GM12878 (cell line): ENCODE measurements at regions not wholly inside any gene's neighbourhood (a gene's known extent, or its start where the extent isn't known, plus 50 kb on each side); places are given as distances from the start of the nearest gene placed in this dataset.

Experiments
- ATAC-seq: fragments of 200-7000 bp; cut with Tn5 transposase; 3 replicates; pipeline ENCODE4 v1.9.1; 2020; ENCODE audit warnings: mild to moderate bottlenecking, moderate library complexity
- BruUV-seq: library from RNA; stranded (reverse); fragments of 400-500 nt; replicated peaks from 2 replicates; lab custom pipeline; 2021; lab: Mats Ljungman, UMichigan
- CTCF ChIA-PET: fragments of 300-600 bp; sonication (Branson Sonifier 250); formaldehyde crosslinking; extraction: SDS; loops from one replicate; lab custom pipeline; 2021; ENCODE audit warnings: inconsistent platforms; lab: Yijun Ruan, JAX
- POLR2A ChIA-PET: fragments of 350-600 bp; formaldehyde crosslinking; extraction: SDS; loops from one replicate; lab custom pipeline; 2021; ENCODE audit warnings: inconsistent platforms; lab: Charles Lee
- RAD21 ChIA-PET: fragments of 300-600 bp; sonication (Branson Sonifier 250); formaldehyde crosslinking; loops from one replicate; lab custom pipeline; 2023; ENCODE audit warnings: antibody characterized with exemption; ENCODE audit not compliant: unreplicated experiment; lab: Charles Lee
- SMC1A ChIA-PET: fragments of 300-600 bp; sonication (Branson Sonifier 250); formaldehyde crosslinking; loops from one replicate; lab custom pipeline; 2023; ENCODE audit not compliant: unreplicated experiment, uncharacterized antibody; lab: Charles Lee
- DNase-seq: peaks from one replicate; pipeline ENCODE4 v3.0.0-alpha.2; 2011; ENCODE audit warnings: low read depth, low spot score
- FAIRE-seq: peaks from 3 replicates; lab custom pipeline; 2011; peaks lifted over from hg19 to GRCh38; lab: Jason Lieb, UNC
- H2AFZ ChIP-seq: 2 replicates; pipeline ENCODE4 v1.6.0; 2011; ENCODE audit warnings: low read depth, low read length, control low read depth; ENCODE audit not compliant: control insufficient read depth
- H3K27ac ChIP-seq: 2 replicates; pipeline ENCODE4 v1.5.1; 2011; ENCODE audit warnings: control low read depth; ENCODE audit not compliant: control insufficient read depth, insufficient read depth
- H3K27me3 ChIP-seq, 2 experiments: replicated peaks in 1 of 2; 2 replicates each; pipeline versions ENCODE4 v1.6.0 to v1.6.1; 2011; ENCODE audit warnings: low read length in 1 of 2; ENCODE audit not compliant: control insufficient read depth in 2 of 2, insufficient read depth in 2 of 2
- H3K36me3 ChIP-seq, 2 experiments: 2 replicates each; pipeline ENCODE4 v1.5.1; 2011; ENCODE audit warnings: low read length in 1 of 2; ENCODE audit not compliant: control insufficient read depth in 2 of 2, insufficient read depth in 2 of 2
- H3K4me1 ChIP-seq: 2 replicates; pipeline ENCODE4 v1.6.1; 2011; ENCODE audit warnings: mild to moderate bottlenecking, low read length, moderate library complexity, mixed read lengths; ENCODE audit not compliant: control insufficient read depth, insufficient read depth
- H3K4me2 ChIP-seq: 2 replicates; pipeline ENCODE4 v1.6.0; 2011; ENCODE audit warnings: control low read depth; ENCODE audit not compliant: control insufficient read depth, insufficient read depth
- H3K4me3 ChIP-seq: fragments of 200-600 bp; sonication (generic); 2 replicates; pipeline ENCODE4 v1.5.1; 2016
- H3K79me2 ChIP-seq: 2 replicates; pipeline ENCODE4 v1.6.0; 2011; ENCODE audit warnings: low read length; ENCODE audit not compliant: control insufficient read depth, insufficient read depth
- H3K9ac ChIP-seq: 2 replicates; pipeline ENCODE4 v1.8.0; 2011; ENCODE audit warnings: low read length, control low read depth, mixed read lengths; ENCODE audit not compliant: control insufficient read depth, insufficient read depth
- H3K9me3 ChIP-seq: replicated peaks from 3 replicates; pipeline ENCODE4 v1.5.1; 2011; ENCODE audit warnings: mild to moderate bottlenecking, low read length; ENCODE audit not compliant: control insufficient read depth, insufficient read depth
- H4K20me1 ChIP-seq: 2 replicates; pipeline ENCODE4 v1.6.0; 2011; ENCODE audit not compliant: control insufficient read depth, insufficient read depth
- BRCA1 ChIP-seq: IDR thresholded peaks from 2 replicates; pipeline ENCODE4 v1.6.1; 2011; ENCODE audit warnings: low read depth, low read length, improper control_type of control experiment
- CHD1 ChIP-seq: IDR thresholded peaks from 2 replicates; pipeline ENCODE4 v1.6.1; 2012; ENCODE audit warnings: low read depth, low read length, improper control_type of control experiment
- EGR1 ChIP-seq, 2 experiments: IDR thresholded peaks; 1 replicate in 1 of 2; 2 replicates in 1 of 2; pipeline ENCODE4 v1.6.1; 2011 to 2012; ENCODE audit warnings: low read depth in 2 of 2, low read length in 2 of 2, borderline replicate concordance in 1 of 2, mild to moderate bottlenecking in 1 of 2, moderate library complexity in 1 of 2
- IRF4 ChIP-seq: IDR thresholded peaks from 2 replicates; pipeline ENCODE4 v1.6.1; 2011; ENCODE audit warnings: low read depth, low read length
- KDM1A ChIP-seq: fragments of 200-600 bp; sonication (generic); IDR thresholded peaks from 2 replicates; pipeline ENCODE4 v1.6.1; 2016; ENCODE audit warnings: borderline replicate concordance
- MEF2B ChIP-seq: fragments of 450-650 bp; IDR thresholded peaks from 2 replicates; pipeline ENCODE4 v1.6.1; 2018; ENCODE audit warnings: mild to moderate bottlenecking, moderate library complexity; ENCODE audit not compliant: partially characterized antibody, poor library complexity, severe bottlenecking
- NR2F1 ChIP-seq: fragments of 450-650 bp; conservative IDR thresholded peaks from 2 replicates; pipeline ENCODE4 v1.6.1; 2017; ENCODE audit warnings: mild to moderate bottlenecking
- SMAD1 ChIP-seq: fragments of 450-650 bp; IDR thresholded peaks from 2 replicates; pipeline ENCODE4 v1.6.1; 2018; ENCODE audit warnings: mild to moderate bottlenecking, low read depth; ENCODE audit not compliant: partially characterized antibody
- SPI1 ChIP-seq: IDR thresholded peaks from 2 replicates; pipeline ENCODE4 v1.6.1; 2011; ENCODE audit warnings: low read depth, mild to moderate bottlenecking, low read length, moderate library complexity, borderline replicate concordance; ENCODE audit not compliant: insufficient read depth
- STAT1 ChIP-seq: fragments of 450-650 bp; conservative IDR thresholded peaks from 2 replicates; pipeline ENCODE4 v1.6.1; 2014; ENCODE audit warnings: antibody characterized with exemption, mild to moderate bottlenecking
- TCF3 ChIP-seq: IDR thresholded peaks from 2 replicates; pipeline ENCODE4 v1.6.1; 2012; ENCODE audit warnings: low read depth, mild to moderate bottlenecking, low read length, borderline replicate concordance; ENCODE audit not compliant: insufficient read depth
- TCF7 ChIP-seq: IDR thresholded peaks from 2 replicates; pipeline ENCODE4 v1.6.1; 2014; ENCODE audit warnings: antibody characterized with exemption, borderline replicate concordance
- YY1 ChIP-seq: IDR thresholded peaks from 2 replicates; pipeline ENCODE4 v1.6.1; 2011; ENCODE audit warnings: low read depth, mild to moderate bottlenecking, low read length
- ZBED1 ChIP-seq: IDR thresholded peaks from 2 replicates; pipeline ENCODE4 v1.6.1; 2016; ENCODE audit warnings: borderline replicate concordance
- WGBS: methylation state at CpG from one replicate; pipeline ENCODE4 v1.1.6; 2016; ENCODE audit warnings: low lambda C conversion rate; ENCODE audit not compliant: insufficient replicate concordance, insufficient coverage; ENCODE audit errors: missing lambda C conversion rate; 5-methylcytosine and 5-hydroxymethylcytosine counted together
- in situ Hi-C: fragments of 300-500 bp; cut with MboI; formaldehyde crosslinking; loops from 9 replicates; pipeline ENCODE4 v1.14.3; 2018; ENCODE audit warnings: mixed read lengths
- intact Hi-C: fragments of 100-400 bp; cut with micrococcal nuclease; formaldehyde crosslinking; loops from one replicate; pipeline ENCODE4 v1.14.2; 2022; ENCODE audit not compliant: unreplicated experiment
- TF ChIP-seq, protein P1 (sequence below): IDR thresholded peaks from 2 replicates; pipeline ENCODE4 v1.6.1; 2012; ENCODE audit warnings: low read depth, low read length, improper control_type of control experiment
- TF ChIP-seq, protein P2 (sequence below): fragments of 450-650 bp; formaldehyde crosslinking; IDR thresholded peaks from 2 replicates; pipeline ENCODE4 v1.4.0; 2022; ENCODE audit warnings: mild to moderate bottlenecking, moderate library complexity
- TF ChIP-seq, protein P3 (sequence below): fragments of 450-650 bp; IDR thresholded peaks from 2 replicates; pipeline ENCODE4 v1.6.1; 2017; ENCODE audit warnings: low read depth, mild to moderate bottlenecking, moderate library complexity
- TF ChIP-seq, protein P4 (sequence below): fragments of 450-650 bp; IDR thresholded peaks from 2 replicates; pipeline ENCODE4 v1.6.1; 2017; ENCODE audit warnings: borderline replicate concordance

DNA sequence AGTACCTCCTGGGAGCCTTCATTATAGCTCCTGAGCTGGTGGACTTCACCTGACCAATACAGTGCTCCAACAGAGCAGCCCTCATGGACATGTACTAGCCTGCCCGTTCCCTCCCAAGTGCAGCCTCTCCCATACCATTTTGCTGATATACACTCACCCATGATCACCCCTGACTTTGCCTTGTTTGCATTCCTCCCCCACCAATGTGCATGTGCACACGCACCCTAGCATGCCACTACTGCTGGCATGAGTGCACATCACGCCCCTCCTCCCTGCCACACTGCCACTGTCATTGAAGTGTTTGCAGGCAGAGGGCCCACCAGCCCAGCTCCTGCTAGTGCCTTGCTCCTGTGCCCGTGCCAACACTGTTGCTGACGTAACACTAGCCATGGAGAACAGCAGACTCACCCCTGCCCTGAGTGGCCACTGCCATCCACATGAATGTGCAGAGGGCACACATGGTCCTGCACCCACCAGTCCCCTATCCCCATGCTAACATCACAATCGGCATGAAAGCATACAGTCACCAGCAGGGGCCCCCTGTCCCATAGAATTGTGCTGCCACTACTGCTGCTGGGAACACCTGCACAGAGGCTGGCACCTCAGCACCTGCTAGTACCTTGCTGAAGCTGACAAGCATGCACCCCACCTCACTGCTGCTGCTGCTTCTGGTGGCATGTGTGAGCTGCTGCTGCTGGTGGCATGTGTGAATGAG lies 110.3 kb downstream of the SINHCAF start:
- in situ Hi-C loops = no loop called here
- SMC1A ChIA-PET = no interaction called here
- H3K9me3 ChIP-seq = no peaks in the 10 kb centered on the region
- DNase-seq = no peak
- H3K9ac ChIP-seq = no peak overlapping the region
- peak; percentile 37 for ATAC-seq
- CTCF ChIA-PET = interaction anchor here (0.8 kb wide), 1 partner anchor 56 kb away, joined by 3 read pairs; no protein-coding TSS in a partner anchor
- H3K4me1 ChIP-seq = no peaks in the 10 kb centered on the region
- no peak for FAIRE-seq
- POLR2A ChIA-PET = no interaction called here
- H3K79me2 ChIP-seq = no peaks in the 10 kb centered on the region
- 22% methylated on average over 6 of the region's 6 CpGs for WGBS
- RAD21 ChIA-PET = no interaction called here
- no peak overlapping the region for H2AFZ ChIP-seq
- no peaks in the 10 kb centered on the region for H3K36me3 ChIP-seq
- intact Hi-C loops = no loop called here
- H3K27ac ChIP-seq = no peak overlapping the region
- H3K4me3 ChIP-seq = no peak overlapping the region
- H4K20me1 ChIP-seq = no peaks in the 10 kb centered on the region
- H3K4me2 ChIP-seq = no peak overlapping the region
- H3K27me3 ChIP-seq = no peaks in the 10 kb centered on the region; a peak in 2 of 4 replicates
- no TSS peak for BruUV-seq
- TF ChIP-seq ZBED1 (no peak), STAT1 (no peak), TCF7 (no peak), KDM1A (no peak), CHD1 (no peak), BRCA1 (no peak), MEF2B (no peak), EGR1 (IDR thresholded peaks at IDR 0.05; ENCODE audit: borderline replicate concordance in 1 of 2, low read depth in 2 of 2, low read length in 2 of 2) (no peak), SPI1 (no peak), YY1 (no peak), TCF3 (no peak), NR2F1 (no peak), SMAD1 (no peak), IRF4 (no peak)
- TF ChIP-seq, protein P1, sequence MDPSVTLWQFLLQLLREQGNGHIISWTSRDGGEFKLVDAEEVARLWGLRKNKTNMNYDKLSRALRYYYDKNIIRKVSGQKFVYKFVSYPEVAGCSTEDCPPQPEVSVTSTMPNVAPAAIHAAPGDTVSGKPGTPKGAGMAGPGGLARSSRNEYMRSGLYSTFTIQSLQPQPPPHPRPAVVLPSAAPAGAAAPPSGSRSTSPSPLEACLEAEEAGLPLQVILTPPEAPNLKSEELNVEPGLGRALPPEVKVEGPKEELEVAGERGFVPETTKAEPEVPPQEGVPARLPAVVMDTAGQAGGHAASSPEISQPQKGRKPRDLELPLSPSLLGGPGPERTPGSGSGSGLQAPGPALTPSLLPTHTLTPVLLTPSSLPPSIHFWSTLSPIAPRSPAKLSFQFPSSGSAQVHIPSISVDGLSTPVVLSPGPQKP = no peak
- TF ChIP-seq, protein P2, sequence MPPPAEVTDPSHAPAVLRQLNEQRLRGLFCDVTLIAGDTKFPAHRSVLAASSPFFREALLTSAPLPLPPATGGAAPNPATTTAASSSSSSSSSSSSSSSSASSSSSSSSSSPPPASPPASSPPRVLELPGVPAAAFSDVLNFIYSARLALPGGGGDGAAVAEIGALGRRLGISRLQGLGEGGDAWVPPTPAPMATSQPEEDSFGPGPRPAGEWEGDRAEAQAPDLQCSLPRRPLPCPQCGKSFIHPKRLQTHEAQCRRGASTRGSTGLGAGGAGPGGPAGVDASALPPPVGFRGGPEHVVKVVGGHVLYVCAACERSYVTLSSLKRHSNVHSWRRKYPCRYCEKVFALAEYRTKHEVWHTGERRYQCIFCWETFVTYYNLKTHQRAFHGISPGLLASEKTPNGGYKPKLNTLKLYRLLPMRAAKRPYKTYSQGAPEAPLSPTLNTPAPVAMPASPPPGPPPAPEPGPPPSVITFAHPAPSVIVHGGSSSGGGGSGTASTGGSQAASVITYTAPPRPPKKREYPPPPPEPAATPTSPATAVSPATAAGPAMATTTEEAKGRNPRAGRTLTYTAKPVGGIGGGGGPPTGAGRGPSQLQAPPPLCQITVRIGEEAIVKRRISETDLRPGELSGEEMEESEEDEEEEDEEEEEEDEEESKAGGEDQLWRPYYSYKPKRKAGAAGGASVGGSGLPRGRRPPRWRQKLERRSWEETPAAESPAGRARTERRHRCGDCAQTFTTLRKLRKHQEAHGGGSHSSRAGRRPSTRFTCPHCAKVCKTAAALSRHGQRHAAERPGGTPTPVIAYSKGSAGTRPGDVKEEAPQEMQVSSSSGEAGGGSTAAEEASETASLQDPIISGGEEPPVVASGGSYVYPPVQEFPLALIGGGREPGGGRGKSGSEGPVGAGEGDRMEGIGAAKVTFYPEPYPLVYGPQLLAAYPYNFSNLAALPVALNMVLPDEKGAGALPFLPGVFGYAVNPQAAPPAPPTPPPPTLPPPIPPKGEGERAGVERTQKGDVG (CRISPR knock-in tag) = no peak
- TF ChIP-seq, protein P3, sequence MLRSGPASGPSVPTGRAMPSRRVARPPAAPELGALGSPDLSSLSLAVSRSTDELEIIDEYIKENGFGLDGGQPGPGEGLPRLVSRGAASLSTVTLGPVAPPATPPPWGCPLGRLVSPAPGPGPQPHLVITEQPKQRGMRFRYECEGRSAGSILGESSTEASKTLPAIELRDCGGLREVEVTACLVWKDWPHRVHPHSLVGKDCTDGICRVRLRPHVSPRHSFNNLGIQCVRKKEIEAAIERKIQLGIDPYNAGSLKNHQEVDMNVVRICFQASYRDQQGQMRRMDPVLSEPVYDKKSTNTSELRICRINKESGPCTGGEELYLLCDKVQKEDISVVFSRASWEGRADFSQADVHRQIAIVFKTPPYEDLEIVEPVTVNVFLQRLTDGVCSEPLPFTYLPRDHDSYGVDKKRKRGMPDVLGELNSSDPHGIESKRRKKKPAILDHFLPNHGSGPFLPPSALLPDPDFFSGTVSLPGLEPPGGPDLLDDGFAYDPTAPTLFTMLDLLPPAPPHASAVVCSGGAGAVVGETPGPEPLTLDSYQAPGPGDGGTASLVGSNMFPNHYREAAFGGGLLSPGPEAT = no peak
- TF ChIP-seq, protein P4, sequence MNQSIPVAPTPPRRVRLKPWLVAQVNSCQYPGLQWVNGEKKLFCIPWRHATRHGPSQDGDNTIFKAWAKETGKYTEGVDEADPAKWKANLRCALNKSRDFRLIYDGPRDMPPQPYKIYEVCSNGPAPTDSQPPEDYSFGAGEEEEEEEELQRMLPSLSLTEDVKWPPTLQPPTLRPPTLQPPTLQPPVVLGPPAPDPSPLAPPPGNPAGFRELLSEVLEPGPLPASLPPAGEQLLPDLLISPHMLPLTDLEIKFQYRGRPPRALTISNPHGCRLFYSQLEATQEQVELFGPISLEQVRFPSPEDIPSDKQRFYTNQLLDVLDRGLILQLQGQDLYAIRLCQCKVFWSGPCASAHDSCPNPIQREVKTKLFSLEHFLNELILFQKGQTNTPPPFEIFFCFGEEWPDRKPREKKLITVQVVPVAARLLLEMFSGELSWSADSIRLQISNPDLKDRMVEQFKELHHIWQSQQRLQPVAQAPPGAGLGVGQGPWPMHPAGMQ = no peak
